ENCODE measurements at regions not wholly inside any gene's neighbourhood (a gene's known extent, or its start where the extent isn't known, plus 50 kb on each side); places are given as distances from the start of the nearest gene placed in this dataset.

GRCh38 chr17:13306310-13306962 lies 288.6 kb upstream of the ELAC2 start:
- DNase-seq (ENCODE audit: low read depth in 2 of 2), result no peak

GRCh38 chr17:13302983-13303382 lies 285.2 kb upstream of the ELAC2 start:
- DNase-seq (ENCODE audit: low read depth in 2 of 2), result no peak

- DNase-seq (ENCODE audit: low read depth in 2 of 2), result no peak
Observed at GRCh38 chr17:13302419-13302818, 284.6 kb upstream of the ELAC2 start.

- no peak for DNase-seq (ENCODE audit: low read depth in 2 of 2)
Observed at GRCh38 chr17:13297183-13297582, 279.4 kb upstream of the ELAC2 start.

GRCh38 chr17:13293421-13293820 lies 275.6 kb upstream of the ELAC2 start:
- no peak for DNase-seq (ENCODE audit: low read depth in 2 of 2)

- no peak for DNase-seq (ENCODE audit: low read depth in 2 of 2)
Observed at GRCh38 chr17:13292291-13292690, 274.5 kb upstream of the ELAC2 start.

GRCh38 chr17:13288248-13288647 lies 270.4 kb upstream of the ELAC2 start:
- no peak for DNase-seq (ENCODE audit: low read depth in 2 of 2)

GRCh38 chr17:13287226-13287625 lies 269.4 kb upstream of the ELAC2 start:
- DNase-seq (ENCODE audit: low read depth in 2 of 2), result no peak

- no peak for DNase-seq (ENCODE audit: low read depth in 2 of 2)
Observed at GRCh38 chr17:13283606-13284005, 265.8 kb upstream of the ELAC2 start.

- no peak for DNase-seq (ENCODE audit: low read depth in 2 of 2)
Observed at GRCh38 chr17:13281626-13282025, 263.8 kb upstream of the ELAC2 start.

- DNase-seq (ENCODE audit: low read depth in 2 of 2), result no peak
Observed at GRCh38 chr17:13273806-13274205, 256.0 kb upstream of the ELAC2 start.

GRCh38 chr17:13272296-13272695 lies 254.5 kb upstream of the ELAC2 start:
- DNase-seq (ENCODE audit: low read depth in 2 of 2), result no peak

GRCh38 chr17:13268791-13269595 lies 251.2 kb upstream of the ELAC2 start:
- DNase-seq (ENCODE audit: low read depth in 2 of 2), result no peak

- no peak for DNase-seq (ENCODE audit: low read depth in 2 of 2)
Observed at GRCh38 chr17:13266606-13267005, 248.8 kb upstream of the ELAC2 start.

GRCh38 chr17:13265311-13265710 lies 247.5 kb upstream of the ELAC2 start:
- DNase-seq (ENCODE audit: low read depth in 2 of 2), result no peak

- no peak for DNase-seq (ENCODE audit: low read depth in 2 of 2)
Observed at GRCh38 chr17:13263746-13264145, 245.9 kb upstream of the ELAC2 start.

- DNase-seq (ENCODE audit: low read depth in 2 of 2), result no peak
Observed at GRCh38 chr17:13256545-13256944, 238.7 kb upstream of the ELAC2 start.

- no peak for DNase-seq (ENCODE audit: low read depth in 2 of 2)
Observed at GRCh38 chr17:13253733-13254410, 236.0 kb upstream of the ELAC2 start.

GRCh38 chr17:13244513-13244912 lies 226.7 kb upstream of the ELAC2 start:
- DNase-seq (ENCODE audit: low read depth in 2 of 2), result no peak

- DNase-seq (ENCODE audit: low read depth in 2 of 2), result no peak
Observed at GRCh38 chr17:13243585-13243984, 225.8 kb upstream of the ELAC2 start.

- DNase-seq (ENCODE audit: low read depth in 2 of 2), result no peak
Observed at GRCh38 chr17:13240851-13241250, 223.0 kb upstream of the ELAC2 start.

Measured in dermis microvascular lymphatic vessel endothelial cell (primary cell).